GM18951 (cell line): ENCODE measurements at regions not wholly inside any gene's neighbourhood (a gene's known extent, or its start where the extent isn't known, plus 50 kb on each side); places are given as distances from the start of the nearest gene placed in this dataset.
"Not testable (repeated sequence)": the region's sequence is repeated elsewhere in the genome, so short reads cannot be mapped to it uniquely, and the experiment has no call there.

ENCODE experiments used
- POLR2A ChIP-seq: IDR thresholded peaks from 4 replicates; pipeline ENCODE4 v1.6.1; 2011; ENCODE audit warnings: mild to moderate bottlenecking; ENCODE audit not compliant: insufficient read length, insufficient read depth; ENCODE audit errors: extremely low read depth
- in situ Hi-C: fragments of 300-500 bp; cut with MboI; formaldehyde crosslinking; loops from one replicate; pipeline ENCODE4 v1.12.0; 2022; ENCODE audit warnings: low sequenced_read_pairs, mixed read lengths, inconsistent platforms; ENCODE audit not compliant: unreplicated experiment

- no peak for TF ChIP-seq POLR2A
- in situ Hi-C loops, result loop anchor here (10.0 kb wide), 1 partner anchor 99 kb away; no protein-coding TSS in a partner anchor
Measured at GRCh38 chr7:98745722-98746318, 124.0 kb downstream of the TMEM130 start.

- TF ChIP-seq POLR2A, result no peak
- in situ Hi-C loops, result loop anchor here (10.0 kb wide), 1 partner anchor 97 kb away; no protein-coding TSS in a partner anchor
Measured at GRCh38 chr7:98748090-98748489, 121.7 kb downstream of the TMEM130 start.

- no peak for TF ChIP-seq POLR2A
Measured at GRCh38 chr7:98753176-98753575, 116.6 kb downstream of the TMEM130 start.

GRCh38 chr7:98753989-98754479 lies 115.8 kb downstream of the TMEM130 start:
- in situ Hi-C loops, result no loop called here

More at GRCh38 chr7:98753176-98753575, 116.6 kb downstream of the TMEM130 start:
- in situ Hi-C loops, result no loop called here

GRCh38 chr7:98755138-98755898 lies 114.5 kb downstream of the TMEM130 start:
- in situ Hi-C loops, result no loop called here
- TF ChIP-seq POLR2A, result no peak

More at GRCh38 chr7:98753989-98754479, 115.8 kb downstream of the TMEM130 start:
- TF ChIP-seq POLR2A, result no peak

DNA sequence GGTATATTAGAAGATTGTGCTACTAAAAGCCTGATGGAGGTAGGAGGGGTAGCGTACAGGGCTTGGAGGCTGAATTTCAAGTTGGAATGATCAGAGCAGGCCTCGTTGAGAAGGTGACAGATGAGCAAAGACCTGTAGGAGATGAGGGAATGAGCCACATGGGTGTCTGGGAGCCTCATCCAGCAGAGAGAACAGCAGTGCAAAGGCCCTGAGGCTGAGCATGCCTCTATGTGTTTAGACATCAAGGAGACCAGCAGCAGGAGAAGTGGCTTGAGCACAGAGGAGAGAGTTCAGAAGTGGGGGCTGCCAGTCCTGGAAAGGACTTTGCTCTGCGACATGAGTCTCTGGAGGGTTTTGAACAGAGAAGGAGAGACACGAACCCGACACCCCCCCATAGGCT lies 111.7 kb downstream of the TMEM130 start:
- in situ Hi-C loops, result no loop called here
- no peak for TF ChIP-seq POLR2A

GRCh38 chr7:98760201-98760651 lies 109.6 kb downstream of the TMEM130 start:
- TF ChIP-seq POLR2A, result no peak
- in situ Hi-C loops, result no loop called here

DNA sequence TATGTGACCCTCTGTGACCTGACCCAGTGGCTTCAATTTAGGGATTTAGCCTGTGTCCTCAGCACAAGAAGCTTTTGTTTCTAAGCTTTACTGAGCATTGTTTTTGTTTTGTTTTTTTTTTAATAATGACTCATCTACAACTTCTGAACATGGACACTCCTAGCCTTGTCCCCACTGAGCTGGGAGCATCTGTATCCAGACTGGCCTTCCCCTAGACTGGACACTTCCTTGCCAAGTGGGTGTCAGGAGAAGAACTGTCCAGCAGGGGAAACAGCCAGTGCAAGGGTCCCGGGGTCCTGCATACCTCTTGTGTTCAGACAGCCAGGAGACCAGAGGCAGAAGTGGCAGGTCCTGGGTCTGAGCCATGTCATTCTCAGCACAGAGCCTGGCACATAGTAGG lies 108.6 kb downstream of the TMEM130 start:
- in situ Hi-C loops, result no loop called here
- TF ChIP-seq POLR2A, result no peak

DNA sequence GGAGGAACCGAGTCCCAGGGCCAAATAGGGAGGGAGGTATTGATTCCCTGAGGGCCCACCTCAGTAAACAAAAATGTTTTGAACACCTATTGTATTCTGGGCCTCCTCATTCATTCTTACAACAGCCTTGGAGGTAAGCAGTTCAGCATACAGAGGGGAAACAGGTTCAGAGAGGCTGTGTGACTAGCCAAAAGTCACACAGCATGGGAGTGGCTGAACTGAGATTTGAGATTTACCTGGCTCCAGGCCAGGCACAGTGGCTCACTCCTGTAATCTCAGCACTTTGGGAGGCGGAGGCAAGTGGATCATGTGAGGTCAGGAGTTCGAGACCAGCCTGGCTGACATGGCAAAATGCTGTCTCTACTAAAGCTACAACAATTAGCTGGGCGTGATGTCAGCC lies 107.2 kb downstream of the TMEM130 start:
- in situ Hi-C loops, result no loop called here
- no peak for TF ChIP-seq POLR2A

DNA sequence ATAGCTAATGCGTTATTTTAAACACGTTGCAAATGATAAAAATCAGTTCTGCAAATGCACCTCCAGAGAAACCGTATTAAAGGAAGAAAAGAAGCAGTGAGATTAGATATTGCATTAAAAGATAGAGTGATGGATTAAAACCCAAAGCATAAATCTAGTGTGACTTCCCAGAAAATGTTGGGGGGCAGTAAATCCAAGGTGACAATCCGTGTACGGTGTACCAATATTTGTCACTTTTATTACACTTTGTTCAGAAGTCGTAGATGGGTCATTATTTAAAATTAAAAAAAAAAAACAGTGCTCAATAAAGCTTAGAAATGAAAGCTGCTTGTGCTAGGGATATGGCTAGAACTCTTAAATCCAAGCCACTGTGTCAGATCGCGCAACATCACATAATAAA lies 106.4 kb downstream of the TMEM130 start:
- in situ Hi-C loops, result no loop called here
- TF ChIP-seq POLR2A, result no peak

DNA sequence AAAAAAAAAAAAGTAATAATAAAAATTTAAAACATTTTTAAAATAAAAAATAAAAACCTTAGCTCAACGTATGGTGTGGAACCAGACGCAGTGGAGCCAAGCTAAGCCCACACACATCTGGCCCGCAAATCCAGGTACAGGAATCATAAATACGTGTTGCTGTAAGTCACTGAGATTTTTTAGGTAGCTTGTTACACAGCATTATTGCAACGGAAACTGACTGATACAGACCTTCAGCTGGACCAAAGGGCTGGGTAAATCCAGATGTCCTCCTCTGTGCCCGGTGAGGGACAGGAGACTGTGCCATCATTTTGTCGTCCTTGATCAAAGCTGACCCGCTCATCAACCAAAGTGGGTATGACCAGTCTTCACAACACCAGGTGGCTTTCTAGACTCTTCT lies 104.9 kb downstream of the TMEM130 start:
- no peak for TF ChIP-seq POLR2A
- in situ Hi-C loops, result no loop called here

DNA sequence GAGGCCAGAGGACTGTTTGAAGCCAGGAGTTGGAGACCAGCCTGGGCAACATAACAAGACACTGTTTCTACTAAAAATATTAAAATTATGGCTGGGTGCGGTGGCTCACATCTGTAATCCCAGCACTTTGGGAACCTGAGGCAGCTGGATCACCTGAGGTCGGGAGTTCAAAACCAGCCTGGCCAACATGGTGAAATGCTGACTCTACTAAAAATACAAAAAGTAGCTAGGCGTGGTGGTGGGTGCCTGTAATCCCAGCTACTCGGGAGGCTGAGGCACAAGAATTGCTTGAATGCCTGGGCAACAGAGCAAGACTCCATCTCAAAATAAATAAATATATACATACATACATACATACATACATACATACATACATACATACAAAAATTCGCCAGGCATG lies 99.7 kb downstream of the TMEM130 start:
- in situ Hi-C loops, result not testable (repeated sequence)

DNA sequence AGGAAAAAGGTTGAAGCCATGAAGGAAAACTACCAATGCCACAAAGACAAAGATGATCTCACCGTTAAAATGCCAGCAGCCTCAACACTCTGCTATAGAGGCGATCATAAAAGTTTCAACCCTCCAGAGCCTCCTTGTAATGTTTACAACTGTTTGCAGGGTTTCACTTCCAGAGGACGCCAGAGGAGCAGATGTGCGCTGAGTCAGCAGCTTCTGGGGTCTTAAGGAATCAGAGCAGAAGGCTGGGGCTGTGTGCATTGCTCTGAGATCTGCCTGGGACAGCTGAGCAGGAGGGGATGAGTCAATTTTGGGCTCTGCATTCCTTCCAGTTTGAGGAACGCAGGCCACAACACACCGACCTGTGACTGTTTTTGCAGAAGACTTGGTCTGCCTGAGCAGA lies 98.3 kb downstream of the TMEM130 start:
- in situ Hi-C loops, result no loop called here
- no peak for TF ChIP-seq POLR2A
